ENCODE measurements at regions not wholly inside any gene's neighbourhood (a gene's known extent, or its start where the extent isn't known, plus 50 kb on each side); places are given as distances from the start of the nearest gene placed in this dataset.

DNA sequence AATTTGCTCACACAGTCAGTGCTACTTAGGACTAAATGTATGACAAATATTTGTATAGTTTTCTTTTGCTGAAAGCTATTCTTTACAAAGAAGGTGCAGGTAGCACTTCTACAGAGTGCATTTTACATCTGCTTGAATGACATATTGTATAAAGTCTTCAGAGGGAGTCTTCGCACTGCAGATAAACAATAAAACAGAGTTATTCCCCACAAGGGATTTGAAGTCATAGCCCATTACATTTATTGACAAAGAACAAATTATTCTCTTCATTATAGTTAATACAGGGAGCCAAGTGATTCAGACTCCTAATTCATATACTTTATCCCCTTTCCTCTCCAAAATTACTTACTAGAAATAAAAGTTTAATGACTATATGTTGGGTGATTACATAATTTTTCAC lies 529.7 kb downstream of the EDEM1 start:
- Histone ChIP-seq H3K9me1 (ENCODE audit: control insufficient read depth, insufficient read depth, low read length) (no peaks in the 10 kb centered on the region), H3K9me3 (replicated peaks; ENCODE audit: control insufficient read depth, insufficient read depth, low read depth, low read length) (no peaks in the 10 kb centered on the region), H2AFZ (ENCODE audit: low read depth, low read length) (no peak overlapping the region), H3K27ac (ENCODE audit: extremely low read depth, low read depth, low read length) (no peak overlapping the region), H3K4me2 (ENCODE audit: insufficient read depth, low read length) (no peak overlapping the region), H3K79me2 (ENCODE audit: control insufficient read depth, insufficient read depth, low read length) (no peaks in the 10 kb centered on the region), H3K36me3 (ENCODE audit: control insufficient read depth, insufficient read depth, low read length) (no peaks in the 10 kb centered on the region), H3K27me3 (ENCODE audit: control insufficient read depth in 2 of 2, insufficient read depth in 2 of 2, low read length in 2 of 2) (no peaks in the 10 kb centered on the region), H4K20me1 (replicated peaks; ENCODE audit: control insufficient read depth, insufficient read depth, low read length) (no peaks in the 10 kb centered on the region), H3K4me3 (no peak overlapping the region), H3K4me1 (replicated peaks in 1 of 2; ENCODE audit: control insufficient read depth in 2 of 2, insufficient read depth in 2 of 2, low read length in 2 of 2) (no peaks in the 10 kb centered on the region; a peak in 2 of 5 replicates), H3K9ac (ENCODE audit: insufficient read depth in 1 of 2, low read depth in 2 of 2, low read length in 2 of 2) (no peak overlapping the region)
- no TSS peak for BruUV-seq (replicated peaks)
- ChIA-PET CTCF (ENCODE audit: low intra/inter-chr PET ratio) (no interaction called here), POLR2A (interaction anchor here (0.7 kb wide), 1 partner anchor 16 kb away, joined by 4 read pairs; no protein-coding TSS in a partner anchor)
- in situ Hi-C loops (cut with MboI) (no loop called here), intact Hi-C loops (cut with micrococcal nuclease) (no loop called here)
- FAIRE-seq (no peak), DNase-seq (ENCODE audit: extremely low read depth in 1 of 4, low spot score in 3 of 4) (no peak), ATAC-seq (no peak)
- WGBS (ENCODE audit: insufficient coverage, low coverage, missing lambda C conversion rate), result 63% methylated on average over 1 of the region's 1 CpG
- no peak for TF ChIP-seq TRIM24 (IDR thresholded peaks at IDR 0.05)
- TF ChIP-seq SIN3B (IDR thresholded peaks at IDR 0.05; ENCODE audit: low read depth), result no peak
- TF ChIP-seq, protein P1, sequence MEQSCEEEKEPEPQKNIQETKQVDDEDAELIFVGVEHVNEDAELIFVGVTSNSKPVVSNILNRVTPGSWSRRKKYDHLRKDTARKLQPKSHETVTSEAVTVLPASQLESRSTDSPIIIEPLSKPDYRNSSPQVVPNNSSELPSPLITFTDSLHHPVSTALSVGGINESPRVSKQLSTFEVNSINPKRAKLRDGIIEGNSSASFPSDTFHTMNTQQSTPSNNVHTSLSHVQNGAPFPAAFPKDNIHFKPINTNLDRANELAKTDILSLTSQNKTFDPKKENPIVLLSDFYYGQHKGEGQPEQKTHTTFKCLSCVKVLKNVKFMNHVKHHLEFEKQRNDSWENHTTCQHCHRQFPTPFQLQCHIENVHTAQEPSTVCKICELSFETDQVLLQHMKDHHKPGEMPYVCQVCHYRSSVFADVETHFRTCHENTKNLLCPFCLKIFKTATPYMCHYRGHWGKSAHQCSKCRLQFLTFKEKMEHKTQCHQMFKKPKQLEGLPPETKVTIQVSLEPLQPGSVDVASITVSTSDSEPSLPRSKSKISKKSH (CRISPR knock-in tag; IDR thresholded peaks at IDR 0.05), result no peak
- TF ChIP-seq PHB2 (IDR thresholded peaks at IDR 0.05; ENCODE audit: low read depth), result no peak
- TF ChIP-seq PTBP1 (IDR thresholded peaks at IDR 0.05; ENCODE audit: low read depth, low read length), result no peak
- no peak for TF ChIP-seq ATF2 (CRISPR knock-in tag; IDR thresholded peaks at IDR 0.05)
- no peak for TF ChIP-seq HMG20B (CRISPR knock-in tag; IDR thresholded peaks at IDR 0.05)
- no peak for TF ChIP-seq ZNF766 (CRISPR knock-in tag; conservative IDR thresholded peaks at IDR 0.05)
